Hypothalamus (tissue), 51 donors: ENCODE measurements at regions not wholly inside any gene's neighbourhood (a gene's known extent, or its start where the extent isn't known, plus 50 kb on each side); places are given as distances from the start of the nearest gene placed in this dataset.

Experiments used
- DNase-seq, 51 donors: peaks; one replicate each; lab custom pipeline; 2025; lab: John Stamatoyannopoulos, UW

- DNase-seq, result no peak
Observed at GRCh38 chr4:35447474-35447873, 796.8 kb downstream of the ARAP2 start.

GRCh38 chr4:35459045-35459444 is 785.3 kb downstream of the ARAP2 start:
- no peak for DNase-seq

- no peak for DNase-seq
Observed at GRCh38 chr4:35461931-35462659, 782.2 kb downstream of the ARAP2 start.

GRCh38 chr4:35463251-35463952 is 780.9 kb downstream of the ARAP2 start:
- DNase-seq, result peak in 3 of 51 donors; percentile 0 to 14 (median 5)

- peak in 2 of 51 donors; percentile 27 to 89 for DNase-seq
Observed at GRCh38 chr4:35464964-35465528, 779.3 kb downstream of the ARAP2 start.

- DNase-seq, result no peak
Observed at GRCh38 chr4:35491093-35491492, 753.2 kb downstream of the ARAP2 start.

GRCh38 chr4:35493977-35494376 is 750.3 kb downstream of the ARAP2 start:
- DNase-seq, result no peak

GRCh38 chr4:35494955-35495354 is 749.4 kb downstream of the ARAP2 start:
- no peak for DNase-seq

- no peak for DNase-seq
Observed at GRCh38 chr4:35500812-35501211, 743.5 kb downstream of the ARAP2 start.

GRCh38 chr4:35503435-35503834 is 740.9 kb downstream of the ARAP2 start:
- DNase-seq, result no peak

GRCh38 chr4:35506161-35506560 is 738.2 kb downstream of the ARAP2 start:
- no peak for DNase-seq

GRCh38 chr4:35511851-35512250 is 732.5 kb downstream of the ARAP2 start:
- DNase-seq, result no peak

GRCh38 chr4:35516102-35516501 is 728.2 kb downstream of the ARAP2 start:
- no peak for DNase-seq

- DNase-seq, result no peak
Observed at GRCh38 chr4:35520059-35520458, 724.3 kb downstream of the ARAP2 start.

- DNase-seq, result no peak
Observed at GRCh38 chr4:35521682-35522081, 722.6 kb downstream of the ARAP2 start.

GRCh38 chr4:35525192-35525978 is 718.9 kb downstream of the ARAP2 start:
- peak in 20 of 51 donors; percentile 1 to 55 (median 11) for DNase-seq

- no peak for DNase-seq
Observed at GRCh38 chr4:35526456-35526855, 717.9 kb downstream of the ARAP2 start.

GRCh38 chr4:35534962-35535361 is 709.4 kb downstream of the ARAP2 start:
- no peak for DNase-seq

- no peak for DNase-seq
Observed at GRCh38 chr4:35538807-35539206, 705.5 kb downstream of the ARAP2 start.

- no peak for DNase-seq
Observed at GRCh38 chr4:35539404-35540055, 704.8 kb downstream of the ARAP2 start.
